ENCODE measurements at regions not wholly inside any gene's neighbourhood (a gene's known extent, or its start where the extent isn't known, plus 50 kb on each side); places are given as distances from the start of the nearest gene placed in this dataset.
"Not testable (repeated sequence)": the region's sequence is repeated elsewhere in the genome, so short reads cannot be mapped to it uniquely, and the experiment has no call there.

DNA sequence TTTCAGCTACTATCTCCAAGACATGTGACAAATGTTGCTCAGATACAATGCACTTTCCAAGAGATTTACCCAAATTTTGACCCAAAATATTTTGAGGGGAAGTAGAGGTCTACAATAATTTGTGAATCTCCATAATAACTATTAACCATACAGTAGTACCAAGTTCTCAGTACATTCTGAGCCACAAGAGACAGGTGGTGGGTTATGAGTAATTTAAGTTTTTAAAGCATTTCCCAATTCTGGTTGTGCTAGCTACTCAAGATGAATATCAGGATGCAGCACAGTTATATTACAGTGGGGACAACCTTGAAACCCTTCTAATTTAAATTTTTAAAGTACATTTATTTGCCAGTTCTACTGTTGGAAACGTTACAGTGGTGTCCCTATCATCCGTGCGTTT lies 92.2 kb upstream of the MITF start:
- DNase-seq, result no peak

DNA sequence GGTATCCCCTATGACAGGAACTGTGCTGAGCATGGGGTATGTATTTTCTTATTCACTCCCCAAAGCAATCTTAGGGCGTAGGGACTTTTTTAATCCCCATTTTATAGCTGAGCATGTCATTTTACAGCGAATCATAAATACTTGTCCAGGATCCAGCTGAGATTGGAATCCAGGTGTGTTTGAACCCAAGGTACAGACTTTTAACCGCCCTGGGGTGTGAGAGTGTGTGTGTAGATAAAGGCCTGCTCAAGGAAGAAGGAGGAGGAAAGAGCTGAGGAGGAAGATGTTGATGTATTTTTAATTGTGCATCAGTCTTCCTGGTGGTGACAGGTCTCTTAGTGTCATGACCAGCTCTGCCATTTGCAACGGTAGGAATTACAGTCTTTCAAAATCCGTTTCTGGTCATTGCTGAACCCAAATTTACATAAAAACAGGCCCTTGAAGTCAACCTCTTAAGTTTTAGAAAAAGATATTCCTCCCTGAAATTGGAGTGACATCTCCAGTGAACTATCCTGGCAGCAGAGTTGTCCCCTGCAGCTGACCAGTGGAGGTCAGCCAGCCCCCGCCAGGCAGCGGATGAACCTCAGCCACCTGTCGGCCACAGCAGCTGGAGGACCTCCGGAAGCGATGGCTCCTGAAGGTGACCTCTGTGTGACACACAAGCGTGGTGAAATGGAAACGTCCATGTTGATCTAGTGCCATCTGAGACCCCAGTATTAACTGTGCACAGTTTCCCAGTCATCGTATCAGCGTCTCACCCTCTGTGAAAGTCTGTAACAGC lies 92.8 kb upstream of the MITF start:
- DNase-seq, result no peak

DNA sequence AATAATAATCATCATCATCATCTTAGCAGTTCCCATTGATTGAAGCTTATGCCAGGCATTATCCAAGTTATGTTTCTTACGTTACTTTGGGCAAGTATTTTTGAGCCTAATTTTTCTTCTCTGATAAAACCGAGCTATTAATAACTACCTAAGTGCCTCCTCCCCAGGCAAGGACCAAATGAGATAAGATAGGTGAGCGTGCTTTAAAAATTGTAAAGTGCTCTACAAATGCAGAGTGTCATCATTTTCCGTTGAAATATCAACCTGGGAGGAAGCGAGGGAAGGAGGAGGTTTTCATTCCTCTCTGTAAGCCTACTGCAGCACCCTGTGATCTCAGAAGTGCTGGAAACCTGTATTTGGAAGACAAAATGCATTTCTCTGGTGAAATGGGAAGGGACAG lies 96.7 kb upstream of the MITF start:
- no peak for DNase-seq

DNA sequence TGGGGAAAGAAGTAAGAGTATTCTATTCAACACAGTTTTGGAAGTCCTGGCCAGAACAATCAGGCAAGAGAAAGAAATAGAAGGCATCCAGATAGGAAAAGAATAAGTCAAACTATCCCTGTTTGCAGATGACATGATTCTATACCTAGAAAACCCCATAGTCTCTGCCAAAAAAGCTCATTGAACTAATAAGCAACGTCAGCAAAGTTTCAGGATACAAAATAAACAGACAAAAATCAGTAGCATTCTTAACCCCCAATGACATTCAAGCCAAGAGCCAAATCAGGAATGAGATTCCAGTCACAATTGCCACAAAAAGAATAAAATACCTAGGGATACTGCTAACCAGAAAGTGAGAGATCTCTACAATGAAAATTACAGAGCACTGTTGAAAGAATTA lies 99.4 kb upstream of the MITF start:
- no peak for DNase-seq

DNA sequence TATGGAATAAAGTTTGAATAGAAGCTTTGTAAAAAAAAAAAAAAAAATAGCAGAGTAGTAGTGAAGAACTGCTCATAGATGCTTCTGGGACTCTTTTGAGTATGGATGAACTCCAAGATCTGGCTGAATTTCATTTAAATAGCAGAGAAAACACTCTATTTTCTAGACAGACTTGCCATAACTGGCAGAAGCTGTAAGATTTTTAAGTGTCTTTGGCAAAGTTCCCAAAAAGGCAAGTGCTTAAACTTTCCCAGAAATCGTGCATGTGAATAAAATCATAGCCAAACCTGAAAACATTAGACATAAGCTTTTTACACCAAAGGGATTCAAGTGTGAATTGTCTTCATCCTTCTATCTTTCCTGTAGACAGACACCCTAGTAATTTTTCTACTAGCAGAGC lies 110.3 kb upstream of the MITF start:
- DNase-seq, result no peak

DNA sequence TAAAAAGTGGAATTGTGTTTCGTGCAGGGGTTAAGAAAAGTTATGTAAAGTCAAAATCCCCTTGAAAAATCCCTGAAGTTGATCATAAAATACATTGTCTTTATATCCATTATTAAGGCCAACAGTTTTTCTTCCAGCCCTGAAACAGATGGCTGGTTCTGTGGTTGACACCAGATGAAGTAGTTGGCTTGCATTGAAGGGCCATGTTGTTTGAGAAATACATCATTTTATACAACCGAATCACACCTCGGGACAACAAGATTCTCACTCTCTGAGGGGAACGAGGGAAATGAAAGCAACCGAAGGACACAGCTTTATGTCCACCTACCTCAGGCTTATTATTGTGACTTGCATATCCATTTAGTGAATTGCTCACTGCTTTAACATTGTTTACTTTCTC lies 126.0 kb upstream of the MITF start:
- DNase-seq, result no peak

DNA sequence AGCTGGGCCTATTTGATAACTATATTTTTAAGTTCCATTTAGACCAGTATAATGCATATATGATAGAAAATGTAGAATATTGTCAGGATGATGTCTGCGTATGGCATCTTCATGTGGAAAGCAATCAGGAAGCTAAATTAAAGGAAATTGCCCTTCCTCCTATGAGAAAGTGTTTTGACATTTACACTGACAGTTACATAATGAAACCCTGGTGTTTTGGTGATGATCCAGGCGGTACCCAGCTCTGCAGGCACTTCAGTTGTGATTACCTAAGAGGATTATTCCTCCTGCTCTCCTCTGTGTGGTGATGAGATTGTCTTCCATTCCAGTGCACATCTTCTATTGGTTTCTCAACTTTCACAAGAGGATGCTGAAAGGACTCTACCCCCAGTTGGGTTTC lies 126.5 kb upstream of the MITF start:
- no peak for DNase-seq

DNA sequence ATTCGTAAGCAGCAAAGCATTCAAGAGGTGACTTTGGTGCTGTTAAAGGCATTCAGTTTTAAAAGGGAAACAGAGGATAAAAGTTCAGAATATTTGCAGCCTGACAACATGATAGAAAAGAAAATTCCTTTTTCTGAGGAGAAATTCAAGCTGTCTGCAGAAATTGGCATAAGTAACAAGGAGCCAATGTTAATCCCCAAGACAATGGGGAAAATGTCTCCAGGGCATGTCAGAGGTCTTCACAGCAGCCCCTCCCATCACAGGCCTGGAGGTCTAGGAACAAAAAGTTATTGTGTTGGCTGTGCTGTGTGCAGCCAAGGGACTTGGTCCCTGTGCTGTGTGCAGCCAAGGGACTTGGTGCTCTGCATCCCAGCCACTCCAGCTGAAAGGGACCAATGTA lies 129.7 kb upstream of the MITF start:
- DNase-seq, result not testable (repeated sequence)

DNA sequence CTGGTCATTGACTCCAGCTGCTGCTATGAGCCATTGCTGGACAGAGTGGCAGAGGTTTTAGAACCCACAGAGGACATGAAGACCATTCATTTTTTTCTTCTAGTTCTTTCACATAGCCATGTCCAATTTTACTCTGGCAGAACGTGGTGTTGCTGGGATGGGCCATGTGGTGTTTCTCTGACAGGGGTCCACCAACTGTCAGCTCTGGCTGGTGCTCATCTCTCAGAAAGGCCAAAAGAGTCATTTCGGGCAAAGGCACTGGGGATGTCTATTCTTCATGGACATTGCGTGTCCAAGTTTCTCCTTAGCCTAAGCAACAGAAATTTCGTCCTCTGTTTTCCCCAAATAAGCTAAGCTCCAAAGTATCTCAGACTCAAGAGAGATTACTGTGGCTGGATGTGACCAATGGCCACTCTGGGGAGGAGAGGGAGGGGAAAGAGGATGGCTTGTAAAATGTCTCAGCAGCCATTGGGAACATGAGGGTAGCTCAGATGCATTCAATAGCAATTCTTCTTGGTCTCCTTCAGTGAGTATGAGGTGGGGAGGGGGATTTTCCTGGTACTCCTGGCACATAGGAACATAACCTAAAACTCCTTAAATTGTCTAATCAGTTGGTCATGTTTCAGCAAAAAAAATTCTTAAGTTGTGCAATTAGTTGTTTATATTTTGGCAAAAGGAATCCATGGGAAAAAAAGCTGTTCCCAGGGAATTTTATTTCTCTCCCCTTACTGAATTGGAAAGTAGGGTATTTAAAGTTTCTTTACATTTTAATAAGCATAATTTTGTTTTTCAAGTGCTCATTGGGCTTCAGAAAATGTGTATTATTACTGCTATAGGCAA lies 131.6 kb upstream of the MITF start:
- DNase-seq, result no peak

DNA sequence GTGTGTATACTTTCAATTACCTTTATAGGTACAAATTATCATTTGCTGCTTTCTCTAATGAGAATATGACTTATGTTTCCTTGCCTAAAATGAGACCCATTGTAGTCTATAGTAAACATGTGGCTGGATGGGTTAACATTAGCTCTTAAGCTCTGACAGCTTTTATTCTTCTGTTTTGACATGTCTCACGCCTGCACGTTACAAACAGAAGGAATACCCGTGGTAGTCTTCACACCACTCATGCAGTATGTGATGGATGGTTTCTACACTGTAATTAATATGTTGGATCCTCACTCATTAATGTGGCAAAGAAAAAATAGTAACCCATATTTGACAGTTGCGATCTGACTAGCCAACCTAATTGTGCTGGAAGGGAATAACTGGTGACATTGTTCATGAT lies 133.4 kb upstream of the MITF start:
- DNase-seq, result no peak

DNA sequence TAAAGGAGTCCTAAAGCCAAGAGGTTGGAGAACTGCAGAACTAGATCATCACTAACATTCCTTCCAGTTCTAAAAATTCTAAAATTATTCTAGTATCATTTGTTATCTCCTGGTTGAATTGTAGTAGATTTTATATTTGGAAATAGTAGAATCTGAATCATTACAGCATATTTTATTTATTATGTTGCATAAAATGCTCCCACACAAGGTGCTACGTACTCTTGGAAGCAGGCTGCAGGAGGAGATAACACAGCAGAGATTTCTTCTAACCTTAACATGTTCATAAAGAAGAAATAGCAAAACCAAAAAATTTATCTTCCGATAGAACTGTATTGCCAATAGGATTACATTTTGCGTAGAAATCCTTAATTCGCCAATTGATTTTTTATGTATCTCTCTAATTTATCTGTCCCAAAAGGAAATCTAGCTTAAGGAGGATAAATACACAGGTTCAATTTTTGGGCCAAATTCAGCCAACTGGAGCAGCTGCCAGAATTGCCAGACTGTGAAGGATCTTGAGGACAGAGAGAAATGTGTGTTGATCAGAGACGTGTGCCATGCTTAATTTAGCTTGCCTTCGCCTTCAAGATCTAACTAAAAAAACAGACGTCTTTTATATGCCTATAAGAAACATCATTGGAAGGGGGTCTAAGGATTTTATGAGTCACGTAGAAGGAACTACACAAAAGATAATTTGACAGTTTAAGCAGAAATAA lies 134.4 kb upstream of the MITF start:
- DNase-seq, result no peak

DNA sequence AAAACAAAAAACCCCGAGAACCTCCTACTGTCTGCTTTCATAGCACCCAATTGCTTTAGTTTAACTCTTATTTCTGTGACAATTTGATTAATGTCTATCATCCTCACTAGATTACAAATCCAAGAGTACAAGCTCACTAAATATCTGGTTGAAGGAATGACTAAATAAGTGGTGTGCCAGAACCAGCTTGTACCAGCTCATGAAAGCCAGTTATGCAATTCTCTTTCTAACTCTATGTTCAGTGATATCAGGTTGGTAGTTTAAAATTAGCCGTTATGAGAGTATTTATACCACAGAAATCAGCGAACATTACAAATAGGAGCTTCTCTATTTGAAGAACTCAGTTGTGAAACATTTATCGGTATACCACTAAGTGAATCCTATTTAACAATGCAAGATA lies 137.2 kb upstream of the MITF start:
- no peak for DNase-seq

DNA sequence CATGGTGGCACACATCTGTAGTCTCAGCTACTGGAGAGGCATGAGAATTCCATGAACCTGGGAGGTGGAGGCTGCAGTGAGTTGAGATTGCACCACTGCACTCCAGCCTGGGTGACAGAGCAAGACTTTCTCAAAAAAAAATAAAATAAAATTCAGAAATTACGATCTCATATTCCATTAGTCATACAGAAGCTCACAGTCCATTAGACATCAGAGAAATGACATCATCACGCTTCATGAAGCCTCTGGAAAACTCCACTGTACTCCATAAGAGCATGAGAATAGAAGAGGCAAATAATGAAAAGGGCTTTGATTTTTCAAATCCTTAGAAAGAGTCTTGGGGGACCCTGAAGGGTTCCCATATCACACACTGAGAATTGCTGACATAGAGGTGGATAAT lies 145.0 kb upstream of the MITF start:
- DNase-seq, result no peak

DNA sequence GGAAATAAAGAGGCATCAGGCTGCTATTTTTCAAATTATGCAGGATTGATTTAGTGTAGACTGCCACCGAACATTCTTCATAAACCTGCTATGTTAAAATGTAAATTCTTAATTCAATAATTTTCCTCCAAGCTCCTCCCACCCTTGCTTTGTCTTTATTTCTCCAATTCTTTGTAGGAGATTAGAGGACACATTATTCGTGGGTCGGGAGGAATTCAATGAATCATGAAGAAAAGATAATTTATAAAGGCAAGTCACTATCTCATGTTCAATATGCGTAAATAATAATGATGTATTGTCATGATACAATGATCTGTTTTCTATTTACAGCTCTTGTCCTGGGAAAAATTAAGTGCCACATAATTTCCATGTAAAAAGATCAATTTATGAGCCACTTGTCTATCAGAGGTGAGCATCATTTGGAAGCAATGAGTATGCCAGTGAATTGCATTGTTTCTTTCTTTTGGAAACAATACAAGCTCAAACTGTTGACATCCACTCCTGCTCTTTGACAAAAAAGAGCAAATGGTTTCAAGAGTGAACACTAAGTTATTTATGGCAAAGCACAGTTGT lies 148.0 kb upstream of the MITF start:
- DNase-seq, result no peak

DNA sequence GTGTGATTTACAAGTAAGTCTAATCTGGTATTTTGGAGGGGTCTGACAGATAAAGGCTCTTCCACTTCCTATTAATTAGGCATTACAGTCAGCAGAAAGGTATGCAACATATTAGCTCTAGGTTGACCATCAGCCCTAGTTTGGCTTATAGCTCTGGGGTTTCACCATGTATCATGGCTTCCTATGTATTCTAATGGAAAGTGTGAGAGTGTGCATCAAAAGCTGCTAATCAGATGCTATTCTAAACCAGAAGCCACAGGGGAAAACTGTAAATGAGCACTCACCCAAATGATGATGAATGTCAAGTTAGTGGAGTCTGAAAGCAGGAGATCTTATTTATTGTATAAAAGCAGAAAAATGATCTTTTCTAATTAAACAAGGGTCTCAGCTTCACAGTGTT lies 149.2 kb upstream of the MITF start:
- DNase-seq, result no peak

DNA sequence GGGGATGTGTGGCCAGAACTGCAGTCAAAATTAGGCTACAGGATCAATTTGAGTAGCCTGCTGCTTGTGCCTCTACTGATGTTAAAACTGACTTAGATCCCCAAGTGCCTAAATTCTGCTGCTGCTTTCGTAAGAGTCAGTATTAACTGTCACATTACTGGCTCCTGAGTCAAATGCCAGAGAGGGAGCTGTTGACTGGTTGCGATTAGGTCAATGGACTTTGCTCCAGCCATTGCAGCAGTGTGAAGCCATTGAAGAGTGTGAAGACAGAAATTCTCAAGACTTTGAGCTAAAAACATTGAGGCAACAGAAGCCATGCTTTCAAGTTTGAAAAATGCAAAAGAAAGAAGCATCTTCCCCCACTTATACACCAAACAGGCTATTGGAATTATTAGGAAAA lies 151.1 kb upstream of the MITF start:
- no peak for DNase-seq

DNA sequence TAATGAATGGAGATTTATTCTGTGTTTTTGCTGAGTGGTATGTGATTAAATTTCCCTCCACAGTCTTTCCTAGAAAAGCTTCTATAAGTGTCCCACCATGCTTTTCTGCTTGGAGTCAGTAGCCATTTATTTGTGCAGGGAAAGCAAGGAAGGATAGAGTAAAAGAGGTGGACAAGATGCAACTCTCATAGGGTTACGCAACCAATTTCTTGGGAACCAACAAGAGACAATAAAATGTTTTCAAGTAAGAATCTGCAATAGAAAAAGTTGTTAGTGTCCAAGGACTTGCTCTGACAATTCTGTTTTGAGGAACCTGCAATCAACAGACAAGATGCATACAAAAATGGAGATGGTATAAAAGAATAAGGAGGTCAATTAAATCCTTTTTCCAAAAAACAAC lies 153.8 kb upstream of the MITF start:
- DNase-seq, result no peak

DNA sequence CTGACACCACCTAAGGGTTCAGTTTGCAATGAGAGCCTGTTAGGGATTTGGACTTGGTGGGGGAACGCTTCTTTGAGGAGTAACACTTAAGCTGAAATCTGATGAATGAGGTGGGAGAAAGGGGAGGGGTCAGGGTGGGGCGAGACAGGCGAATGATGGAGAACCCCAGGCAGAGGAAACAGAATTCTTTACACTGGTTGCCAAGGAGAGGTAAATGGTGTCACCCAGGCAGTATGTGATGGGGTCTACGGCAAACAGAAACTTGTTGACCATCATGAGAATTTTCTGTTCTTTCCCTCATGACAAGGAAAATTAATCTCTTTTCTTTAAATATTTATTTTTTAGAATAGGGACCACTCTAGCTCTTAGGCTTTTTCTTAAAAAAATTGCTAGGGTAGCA lies 157.2 kb upstream of the MITF start:
- no peak for DNase-seq

DNA sequence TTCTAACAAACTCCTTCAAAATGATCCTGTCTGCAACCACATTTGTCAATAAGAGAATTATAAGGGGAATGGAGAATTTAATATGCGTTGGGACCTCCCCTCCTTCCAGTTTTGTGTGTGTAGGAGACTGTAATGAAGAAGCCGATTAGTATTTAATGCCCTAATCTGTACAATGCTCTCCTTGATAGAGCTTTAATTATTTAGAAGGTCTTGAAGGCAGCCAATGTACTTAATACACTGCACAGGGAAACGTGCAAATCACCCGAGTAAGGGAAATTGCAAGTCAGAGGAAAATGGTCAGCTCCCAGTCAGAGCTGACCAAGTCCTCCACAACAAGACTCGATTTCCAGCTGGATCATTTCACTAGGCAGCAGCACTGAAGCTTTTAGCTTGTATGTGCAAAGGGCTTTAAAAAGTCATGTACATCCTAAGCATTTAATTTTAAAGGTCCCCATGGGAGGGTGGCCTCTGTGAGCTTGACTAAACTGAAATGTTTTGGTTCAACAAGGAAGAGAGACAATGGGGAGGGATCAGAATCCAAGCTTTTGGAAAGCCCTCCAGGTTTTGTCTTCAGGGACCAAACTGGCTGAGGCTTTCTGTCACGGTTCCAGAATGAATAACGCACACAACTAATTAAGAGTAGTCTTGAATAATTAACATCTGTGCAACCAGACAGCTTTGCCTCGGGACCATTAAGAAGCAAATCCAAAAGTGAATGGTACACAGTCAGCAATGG lies 159.8 kb upstream of the MITF start:
- DNase-seq, result no peak

DNA sequence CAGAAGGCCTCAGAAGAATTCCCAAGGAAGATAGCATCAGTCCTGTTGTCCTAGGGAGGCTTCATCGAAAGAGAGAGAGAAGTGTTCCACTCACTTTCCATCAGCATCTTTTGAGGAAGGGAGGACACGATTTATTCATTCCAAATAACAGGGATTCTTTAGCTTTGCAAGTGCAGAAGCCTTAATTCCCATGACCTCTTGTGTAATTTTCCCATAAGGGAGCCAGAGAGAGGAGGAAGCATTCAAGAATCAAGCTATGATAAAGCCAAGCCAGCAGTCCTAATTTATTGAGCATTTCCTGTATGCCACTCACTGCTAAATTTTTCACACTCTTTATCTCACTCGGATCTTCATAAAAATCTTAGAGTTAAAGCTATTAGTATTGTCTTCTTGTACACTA lies 169.7 kb upstream of the MITF start:
- no peak for DNase-seq

DNA sequence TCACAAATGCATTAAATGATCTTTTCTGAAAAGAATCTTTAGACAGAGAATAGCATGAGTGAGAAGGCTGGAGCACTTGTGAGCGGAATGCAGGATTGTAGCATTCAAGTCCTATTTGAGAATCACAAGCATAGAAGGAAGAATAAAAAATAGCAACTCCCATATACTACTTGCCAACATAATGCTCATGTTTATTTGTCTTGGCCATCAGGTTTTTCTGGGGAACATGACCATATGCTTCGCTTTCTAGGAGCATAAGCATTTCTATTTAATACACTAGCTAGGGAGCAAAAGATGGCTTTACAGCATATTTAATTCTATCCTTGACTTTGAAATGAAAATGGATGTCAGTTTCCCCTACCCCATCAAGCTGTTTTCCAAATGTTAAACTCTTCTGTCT lies 170.3 kb upstream of the MITF start:
- DNase-seq, result no peak

DNA sequence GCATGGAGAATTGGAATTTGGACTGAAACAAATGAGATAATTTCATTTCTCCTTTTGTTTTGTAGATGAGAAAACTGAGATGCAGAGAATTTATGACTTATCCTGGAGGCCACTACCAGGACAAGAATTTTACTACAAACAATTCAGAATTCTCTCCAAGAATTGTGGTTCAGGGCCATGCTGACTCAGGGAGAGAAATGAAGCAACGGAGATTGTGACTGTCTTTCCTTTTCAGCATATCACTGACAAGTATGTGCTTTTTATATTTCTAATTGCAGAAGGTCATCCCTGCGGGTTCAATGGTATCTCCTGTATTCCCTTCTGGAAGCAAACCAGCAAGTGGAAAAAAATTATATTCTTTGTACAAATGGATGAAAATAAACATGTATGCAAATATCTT lies 170.8 kb upstream of the MITF start:
- DNase-seq, result no peak

DNA sequence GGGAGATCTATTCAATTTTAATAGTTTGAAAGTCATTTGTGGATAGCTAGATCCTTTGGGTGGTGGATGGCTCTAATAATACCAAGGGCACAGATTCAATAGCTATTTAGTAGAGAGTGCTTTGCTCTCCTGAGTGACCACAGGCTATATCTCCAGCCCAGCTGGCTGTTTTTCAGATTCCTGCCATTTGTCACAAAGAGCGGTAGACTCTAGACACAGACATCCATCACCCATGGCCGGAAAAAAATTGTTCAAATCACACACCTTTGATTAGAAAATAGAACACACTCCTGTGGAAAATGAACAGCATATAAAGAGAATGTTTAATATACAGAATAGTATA lies 171.6 kb upstream of the MITF start:
- no peak for DNase-seq
